ENCODE measurements at regions not wholly inside any gene's neighbourhood (a gene's known extent, or its start where the extent isn't known, plus 50 kb on each side); places are given as distances from the start of the nearest gene placed in this dataset.

DNA sequence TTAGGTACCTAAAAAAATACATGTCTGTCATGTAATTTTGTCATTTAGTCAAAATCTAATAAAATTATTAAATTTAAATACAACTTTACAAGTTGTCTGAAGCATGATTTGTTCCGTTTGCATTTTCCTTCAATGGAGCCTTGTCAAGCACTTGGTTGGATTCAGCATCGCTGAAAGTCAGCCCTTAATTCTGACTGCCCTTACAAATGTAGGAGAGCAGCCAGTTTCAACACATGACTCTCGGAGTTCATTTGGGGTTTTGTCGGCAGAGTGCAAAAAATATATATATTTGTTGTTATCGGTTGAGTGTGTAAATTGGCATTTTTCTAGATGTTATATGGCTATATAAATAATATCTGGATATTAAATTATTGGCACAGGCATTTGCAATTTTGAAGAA, 180.6 kb downstream of the RPS12 start:
- DNase-seq (ENCODE audit: low read depth, low spot score) (no peak), FAIRE-seq (no peak)
- BruUV-seq (replicated peaks), result no TSS peak
- Histone ChIP-seq H3K4me1 (ENCODE audit: control insufficient read depth, extremely low read depth, insufficient read depth, low read length) (no peaks in the 10 kb centered on the region), H4K20me1 (replicated peaks; ENCODE audit: control insufficient read depth, extremely low read depth, insufficient read depth, low read length) (no peaks in the 10 kb centered on the region), H3K79me2 (ENCODE audit: control insufficient read depth, insufficient read depth, low read length) (no peaks in the 10 kb centered on the region), H2AFZ (ENCODE audit: low read depth, low read length) (no peak overlapping the region), H3K27me3 (ENCODE audit: control insufficient read depth in 2 of 2, insufficient read depth in 2 of 2, low read length in 2 of 2) (no peaks in the 10 kb centered on the region), H3K27ac (ENCODE audit: insufficient read depth, low read depth, low read length) (no peak overlapping the region), H3K4me2 (ENCODE audit: insufficient read depth, low read length) (no peak overlapping the region), H3K4me3 (replicated peaks in 1 of 3; ENCODE audit: insufficient read depth in 1 of 3, low read depth in 1 of 3, low read length in 3 of 3) (no peak overlapping the region), H3K9me3 (replicated peaks; ENCODE audit: control insufficient read depth, insufficient read depth, low read length) (no peaks in the 10 kb centered on the region), H3K36me3 (ENCODE audit: control insufficient read depth in 2 of 2, extremely low read depth in 1 of 2, insufficient read depth in 2 of 2, low read length in 2 of 2) (no peaks in the 10 kb centered on the region), H3K9me1 (replicated peaks; ENCODE audit: control insufficient read depth, extremely low read depth, insufficient read depth, low read length) (no peaks in the 10 kb centered on the region), H3K9ac (replicated peaks; ENCODE audit: extremely low read depth, insufficient read depth, low read length) (no peak overlapping the region)
- intact Hi-C loops (cut with micrococcal nuclease), result no loop called here
- dilution Hi-C loops (cut with MboI; ENCODE audit: extremely low pct_ligation_motif_present, low sequenced_read_pairs), result no loop called here
- TF ChIP-seq JUN (IDR thresholded peaks at IDR 0.05; ENCODE audit: borderline replicate concordance, insufficient read depth, insufficient read length, low read depth) (no peak), POLR2AphosphoS5 (IDR thresholded peaks at IDR 0.05; ENCODE audit: insufficient read depth, low read depth, low read length) (no peak), EZH2 (IDR thresholded peaks at IDR 0.05; ENCODE audit: borderline replicate concordance, low read depth, low read length, severe bottlenecking) (no peak), GATA2 (IDR thresholded peaks at IDR 0.05; ENCODE audit: insufficient read depth, insufficient read length, low read depth, low read length) (no peak), MYC (IDR thresholded peaks at IDR 0.05; ENCODE audit: low read depth, low read length) (no peak), POLR2A (IDR thresholded peaks at IDR 0.05; ENCODE audit: low read depth, low read length) (no peak)
- CTCF ChIA-PET, result no interaction called here
- POLR2A ChIA-PET, result no interaction called here

DNA sequence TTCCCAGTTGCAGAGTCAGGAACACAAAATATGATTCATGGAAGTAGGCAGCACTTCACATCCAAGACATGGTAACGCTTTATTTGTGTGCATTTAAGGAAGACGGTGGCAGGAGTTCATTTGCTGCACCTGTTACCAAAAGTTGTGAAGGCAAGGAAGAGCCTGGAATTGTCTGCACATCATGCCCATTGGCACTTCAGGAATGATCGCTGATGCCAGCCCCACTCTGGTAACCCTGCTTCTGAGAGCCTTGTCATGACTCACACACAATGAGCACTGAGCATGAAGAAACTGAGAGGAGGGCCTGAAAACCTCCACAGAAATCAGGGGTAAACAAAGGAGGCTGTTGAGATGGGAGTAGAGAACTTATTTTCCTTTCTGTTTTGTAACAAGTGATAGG, 181.1 kb downstream of the RPS12 start:
- Histone ChIP-seq H4K20me1 (replicated peaks; ENCODE audit: control insufficient read depth, extremely low read depth, insufficient read depth, low read length) (no peaks in the 10 kb centered on the region), H3K9me3 (replicated peaks; ENCODE audit: control insufficient read depth, insufficient read depth, low read length) (no peaks in the 10 kb centered on the region), H3K4me2 (ENCODE audit: insufficient read depth, low read length) (no peak overlapping the region), H3K36me3 (ENCODE audit: control insufficient read depth in 2 of 2, extremely low read depth in 1 of 2, insufficient read depth in 2 of 2, low read length in 2 of 2) (no peaks in the 10 kb centered on the region), H3K4me3 (replicated peaks in 1 of 3; ENCODE audit: insufficient read depth in 1 of 3, low read depth in 1 of 3, low read length in 3 of 3) (no peak overlapping the region), H2AFZ (ENCODE audit: low read depth, low read length) (no peak overlapping the region), H3K9me1 (replicated peaks; ENCODE audit: control insufficient read depth, extremely low read depth, insufficient read depth, low read length) (no peaks in the 10 kb centered on the region), H3K27me3 (ENCODE audit: control insufficient read depth in 2 of 2, insufficient read depth in 2 of 2, low read length in 2 of 2) (peaks cover 0 to 4% of the 10 kb centered on the region in 2 experiments), H3K4me1 (ENCODE audit: control insufficient read depth, extremely low read depth, insufficient read depth, low read length) (no peaks in the 10 kb centered on the region), H3K9ac (replicated peaks; ENCODE audit: extremely low read depth, insufficient read depth, low read length) (no peak overlapping the region), H3K27ac (ENCODE audit: insufficient read depth, low read depth, low read length) (no peak overlapping the region), H3K79me2 (ENCODE audit: control insufficient read depth, insufficient read depth, low read length) (no peaks in the 10 kb centered on the region)
- TF ChIP-seq GATA2 (IDR thresholded peaks at IDR 0.05; ENCODE audit: insufficient read depth, insufficient read length, low read depth, low read length) (no peak), MYC (IDR thresholded peaks at IDR 0.05; ENCODE audit: low read depth, low read length) (no peak), JUN (IDR thresholded peaks at IDR 0.05; ENCODE audit: borderline replicate concordance, insufficient read depth, insufficient read length, low read depth) (no peak), POLR2A (IDR thresholded peaks at IDR 0.05; ENCODE audit: low read depth, low read length) (no peak), POLR2AphosphoS5 (IDR thresholded peaks at IDR 0.05; ENCODE audit: insufficient read depth, low read depth, low read length) (no peak), EZH2 (IDR thresholded peaks at IDR 0.05; ENCODE audit: borderline replicate concordance, low read depth, low read length, severe bottlenecking) (no peak)
- TF ChIP-seq, protein P1, sequence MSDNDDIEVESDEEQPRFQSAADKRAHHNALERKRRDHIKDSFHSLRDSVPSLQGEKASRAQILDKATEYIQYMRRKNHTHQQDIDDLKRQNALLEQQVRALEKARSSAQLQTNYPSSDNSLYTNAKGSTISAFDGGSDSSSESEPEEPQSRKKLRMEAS (IDR thresholded peaks at IDR 0.05; ENCODE audit: insufficient read depth, insufficient read length), result no peak
- TF ChIP-seq, protein P2, sequence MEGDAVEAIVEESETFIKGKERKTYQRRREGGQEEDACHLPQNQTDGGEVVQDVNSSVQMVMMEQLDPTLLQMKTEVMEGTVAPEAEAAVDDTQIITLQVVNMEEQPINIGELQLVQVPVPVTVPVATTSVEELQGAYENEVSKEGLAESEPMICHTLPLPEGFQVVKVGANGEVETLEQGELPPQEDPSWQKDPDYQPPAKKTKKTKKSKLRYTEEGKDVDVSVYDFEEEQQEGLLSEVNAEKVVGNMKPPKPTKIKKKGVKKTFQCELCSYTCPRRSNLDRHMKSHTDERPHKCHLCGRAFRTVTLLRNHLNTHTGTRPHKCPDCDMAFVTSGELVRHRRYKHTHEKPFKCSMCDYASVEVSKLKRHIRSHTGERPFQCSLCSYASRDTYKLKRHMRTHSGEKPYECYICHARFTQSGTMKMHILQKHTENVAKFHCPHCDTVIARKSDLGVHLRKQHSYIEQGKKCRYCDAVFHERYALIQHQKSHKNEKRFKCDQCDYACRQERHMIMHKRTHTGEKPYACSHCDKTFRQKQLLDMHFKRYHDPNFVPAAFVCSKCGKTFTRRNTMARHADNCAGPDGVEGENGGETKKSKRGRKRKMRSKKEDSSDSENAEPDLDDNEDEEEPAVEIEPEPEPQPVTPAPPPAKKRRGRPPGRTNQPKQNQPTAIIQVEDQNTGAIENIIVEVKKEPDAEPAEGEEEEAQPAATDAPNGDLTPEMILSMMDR (IDR thresholded peaks at IDR 0.05; ENCODE audit: extremely low read depth in 1 of 2, insufficient read depth in 1 of 2, low read depth in 1 of 2, low read length in 2 of 2), result no peak
- POLR2A ChIA-PET, result no interaction called here
- intact Hi-C loops (cut with micrococcal nuclease), result no loop called here
- no peak for FAIRE-seq
- dilution Hi-C loops (cut with MboI; ENCODE audit: extremely low pct_ligation_motif_present, low sequenced_read_pairs), result no loop called here
- DNase-seq (ENCODE audit: low read depth, low spot score), result no peak
- BruUV-seq (replicated peaks), result no TSS peak
- CTCF ChIA-PET, result no interaction called here

All from endothelial cell of umbilical vein (primary cell).